SU-DHL-6 (cell line): ENCODE measurements at regions not wholly inside any gene's neighbourhood (a gene's known extent, or its start where the extent isn't known, plus 50 kb on each side); places are given as distances from the start of the nearest gene placed in this dataset.

ENCODE experiments used
- CTCF ChIP-seq: fragments of 200-600 bp; sonication (generic); IDR thresholded peaks from one replicate; pipeline ENCODE4 v1.5.1; 2017; ENCODE audit warnings: antibody characterized with exemption, mild to moderate bottlenecking, low read length, moderate library complexity; ENCODE audit not compliant: insufficient read depth, poor library complexity, severe bottlenecking
- EZH2phosphoT487 ChIP-seq: fragments of 200-600 bp; sonication (generic), shearing (Covaris generic); conservative IDR thresholded peaks from 2 replicates; pipeline ENCODE4 v1.6.1; 2018; ENCODE audit warnings: mild to moderate bottlenecking, antibody characterized with exemption, low read length, moderate library complexity, mixed read lengths

GRCh38 chr19:31499281-31500196, 150.3 kb upstream of the TSHZ3 start:
- TF ChIP-seq CTCF (no peak), EZH2phosphoT487 (no peak)
